SK-N-SH (cell line): ENCODE measurements at regions not wholly inside any gene's neighbourhood (a gene's known extent, or its start where the extent isn't known, plus 50 kb on each side); places are given as distances from the start of the nearest gene placed in this dataset.

ENCODE experiments used
- CTCF ChIA-PET: fragments of 300-600, 350-600 bp; formaldehyde crosslinking; extraction: SDS; loops from one replicate; lab custom pipeline; 2021; lab: Yijun Ruan, JAX
- POLR2A ChIA-PET: fragments of 350-600 bp; sonication (Branson Sonifier 250); formaldehyde crosslinking; extraction: SDS; loops from one replicate; lab custom pipeline; 2020; ENCODE audit warnings: antibody characterized with exemption, inconsistent platforms; lab: Yijun Ruan, JAX
- DNase-seq: peaks from one replicate; pipeline ENCODE4 v3.0.0; 2012
- H2AFZ ChIP-seq: fragments of 200-600 bp; sonication (generic); 2 replicates; pipeline ENCODE4 v1.8.1; 2016; ENCODE audit warnings: antibody characterized with exemption, mild to moderate bottlenecking, low read depth
- H3F3A ChIP-seq: fragments of 200-600 bp; sonication (generic); replicated peaks from 2 replicates; pipeline ENCODE3; 2016; ENCODE audit warnings: antibody characterized with exemption, mild to moderate bottlenecking; ENCODE audit not compliant: insufficient read depth
- H3K27ac ChIP-seq, 2 experiments: fragments of 200-500 bp in 1 of 2; fragments of 200-600 bp in 1 of 2; sonication (Bioruptor generic) in 1 of 2; sonication (generic), shearing (Covaris generic) in 1 of 2; 2 replicates each; pipeline versions ENCODE4 v1.5.1 to v1.6.1; 2014 to 2016; ENCODE audit warnings: low read depth in 2 of 2, inconsistent platforms in 1 of 2, low read length in 1 of 2, mild to moderate bottlenecking in 1 of 2, mixed read lengths in 1 of 2
- H3K27me3 ChIP-seq: fragments of 200-600 bp; sonication (generic), shearing (Covaris generic); 2 replicates; pipeline ENCODE4 v1.6.1; 2016; ENCODE audit warnings: mixed run types; ENCODE audit not compliant: insufficient read depth
- H3K36me3 ChIP-seq, 2 experiments: fragments of 200-500 bp in 1 of 2; fragments of 200-600 bp in 1 of 2; sonication (Bioruptor generic) in 1 of 2; sonication (generic) in 1 of 2; replicated peaks in 1 of 2; 2 replicates each; pipeline versions ENCODE3 to v1.5.1; 2014 to 2016; ENCODE audit warnings: low read length in 1 of 2, mild to moderate bottlenecking in 1 of 2; ENCODE audit not compliant: insufficient read depth in 2 of 2, control insufficient read depth in 1 of 2
- H3K4me1 ChIP-seq, 2 experiments: fragments of 200-500 bp in 1 of 2; fragments of 200-600 bp in 1 of 2; sonication (Bioruptor generic) in 1 of 2; sonication (generic), shearing (Covaris generic) in 1 of 2; 2 replicates each; pipeline versions ENCODE4 v1.5.1 to v1.6.1; 2014 to 2016; ENCODE audit warnings: low read depth in 1 of 2, low read length in 1 of 2, mixed run types in 1 of 2; ENCODE audit not compliant: insufficient read depth in 2 of 2, control insufficient read depth in 1 of 2
- H3K4me2 ChIP-seq: fragments of 200-600 bp; sonication (generic), shearing (Covaris generic); 2 replicates; pipeline ENCODE4 v1.6.1; 2017; ENCODE audit warnings: mixed run types
- H3K4me3 ChIP-seq, 2 experiments: fragments of 200-500 bp in 1 of 2; fragments of 200-600 bp in 1 of 2; sonication (Bioruptor generic) in 1 of 2; sonication (generic), shearing (Covaris generic) in 1 of 2; 2 replicates each; pipeline versions ENCODE4 v1.5.1 to v1.8.1; 2014 to 2016; ENCODE audit warnings: low read depth in 2 of 2, inconsistent platforms in 1 of 2, low read length in 1 of 2, mild to moderate bottlenecking in 1 of 2, mixed read lengths in 1 of 2, moderate library complexity in 1 of 2
- H3K79me2 ChIP-seq: fragments of 200-600 bp; sonication (generic); 2 replicates; pipeline ENCODE4 v1.8.1; 2017; ENCODE audit warnings: mild to moderate bottlenecking; ENCODE audit not compliant: insufficient read depth
- H3K9ac ChIP-seq: fragments of 200-600 bp; sonication (generic); 2 replicates; pipeline ENCODE4 v1.6.1; 2017; ENCODE audit warnings: mixed run types
- H3K9me2 ChIP-seq: fragments of 200-600 bp; sonication (generic); 2 replicates; pipeline ENCODE4 v1.6.1; 2017; ENCODE audit warnings: mixed run types
- H3K9me3 ChIP-seq: fragments of 200-600 bp; sonication (generic); 2 replicates; pipeline ENCODE4 v1.6.1; 2017; ENCODE audit warnings: mixed run types, mild to moderate bottlenecking, moderate library complexity
- H4K20me1 ChIP-seq: fragments of 200-600 bp; sonication (generic); 2 replicates; pipeline ENCODE4 v1.6.1; 2017; ENCODE audit warnings: mild to moderate bottlenecking, mixed run types; ENCODE audit not compliant: insufficient read depth
- CHD2 ChIP-seq: fragments of 150-350 bp; IDR thresholded peaks from 2 replicates; pipeline ENCODE4 v1.6.1; 2018; ENCODE audit warnings: low read length; ENCODE audit not compliant: partially characterized antibody
- EP300 ChIP-seq, 2 experiments: IDR thresholded peaks; 2 replicates each; pipeline versions ENCODE4 v1.4.0 to v1.6.1; 2012; ENCODE audit warnings: borderline replicate concordance in 1 of 2, low read depth in 1 of 2, low read length in 1 of 2
- EZH2phosphoT487 ChIP-seq: fragments of 200-600 bp; sonication (generic); IDR thresholded peaks from 2 replicates; pipeline ENCODE4 v1.6.1; 2017; ENCODE audit warnings: low read depth, mixed run types, mild to moderate bottlenecking, antibody characterized with exemption, moderate library complexity, borderline replicate concordance
- FOSL2 ChIP-seq: IDR thresholded peaks from 2 replicates; pipeline ENCODE4 v1.4.0; 2012; ENCODE audit warnings: low read depth, mild to moderate bottlenecking, moderate library complexity, borderline replicate concordance
- GABPA ChIP-seq: IDR thresholded peaks from 2 replicates; pipeline ENCODE4 v1.4.0; 2012; ENCODE audit warnings: low read depth, mild to moderate bottlenecking
- GATA2 ChIP-seq: sonication (generic); formaldehyde crosslinking; IDR thresholded peaks from 2 replicates; pipeline ENCODE4 v1.5.0; 2020; ENCODE audit warnings: mild to moderate bottlenecking, missing genetic modification reagents
- JUND ChIP-seq: IDR thresholded peaks from 2 replicates; pipeline ENCODE4 v1.4.0; 2012
- MXI1 ChIP-seq: IDR thresholded peaks from 2 replicates; pipeline ENCODE4 v1.6.1; 2012; ENCODE audit warnings: mild to moderate bottlenecking, low read depth, low read length, improper control_type of control experiment
- NRF1 ChIP-seq: IDR thresholded peaks from 2 replicates; pipeline ENCODE4 v1.6.1; 2012; ENCODE audit warnings: low read depth, mild to moderate bottlenecking, low read length
- RAD21 ChIP-seq: IDR thresholded peaks from 2 replicates; pipeline ENCODE4 v1.6.1; 2012; ENCODE audit warnings: mild to moderate bottlenecking, low read length
- RFX5 ChIP-seq: IDR thresholded peaks from 2 replicates; pipeline ENCODE4 v1.6.1; 2012; ENCODE audit warnings: mild to moderate bottlenecking, improper control_type of control experiment, low read length
- RXRA ChIP-seq: IDR thresholded peaks from 2 replicates; pipeline ENCODE4 v1.4.0; 2012; ENCODE audit warnings: low read depth, mild to moderate bottlenecking, borderline replicate concordance
- SIN3A ChIP-seq: IDR thresholded peaks from 2 replicates; pipeline ENCODE4 v1.6.1; 2012; ENCODE audit warnings: low read depth, mild to moderate bottlenecking, low read length, moderate library complexity, borderline replicate concordance
- YY1 ChIP-seq: IDR thresholded peaks from 2 replicates; pipeline ENCODE4 v1.4.0; 2012; ENCODE audit warnings: low read depth, mild to moderate bottlenecking
- WGBS: methylation state at CpG from one replicate; pipeline ENCODE4 v1.1.6; 2017; ENCODE audit warnings: low lambda C conversion rate; 5-methylcytosine and 5-hydroxymethylcytosine counted together
- TF ChIP-seq, protein P1 (sequence below): IDR thresholded peaks from 2 replicates; pipeline ENCODE4 v1.6.1; 2012; ENCODE audit warnings: mild to moderate bottlenecking, low read depth, low read length, moderate library complexity
- TF ChIP-seq, protein P2 (sequence below): fragments of 200-600 bp; sonication (generic); IDR thresholded peaks from 2 replicates; pipeline ENCODE4 v1.6.1; 2017; ENCODE audit warnings: antibody characterized with exemption, mild to moderate bottlenecking, moderate library complexity
- TF ChIP-seq, protein P3 (sequence below): IDR thresholded peaks from 2 replicates; pipeline ENCODE4 v1.4.0; 2012; ENCODE audit warnings: low read depth
- TF ChIP-seq, protein P4 (sequence below): IDR thresholded peaks from 2 replicates; pipeline ENCODE4; 2012

DNA sequence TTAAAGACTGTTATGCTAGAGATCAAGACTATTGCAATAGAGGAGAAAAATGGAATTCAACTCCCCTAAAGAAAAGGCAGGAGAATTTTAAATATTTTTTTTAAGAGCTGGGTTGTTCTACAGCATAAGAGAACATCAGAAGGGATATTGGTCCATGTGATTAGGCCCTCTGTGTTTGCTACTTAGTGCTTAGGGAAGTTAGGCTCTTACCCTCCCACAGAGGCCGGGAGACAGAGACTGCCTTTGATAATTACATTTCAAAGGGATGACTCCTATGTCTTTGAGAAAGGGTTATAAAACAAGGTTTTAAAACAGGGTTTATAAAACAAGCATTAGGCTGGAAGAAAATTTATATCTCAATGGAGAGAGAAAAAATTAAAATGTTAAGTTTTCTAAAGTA, 1248.1 kb upstream of the PCDH20 start:
- H3K36me3 ChIP-seq, result no peaks in the 10 kb centered on the region
- H4K20me1 ChIP-seq, result no peaks in the 10 kb centered on the region
- TF ChIP-seq JUND (no peak), YY1 (no peak), RXRA (no peak), MXI1 (no peak), FOSL2 (no peak)
- TF ChIP-seq, protein P1, sequence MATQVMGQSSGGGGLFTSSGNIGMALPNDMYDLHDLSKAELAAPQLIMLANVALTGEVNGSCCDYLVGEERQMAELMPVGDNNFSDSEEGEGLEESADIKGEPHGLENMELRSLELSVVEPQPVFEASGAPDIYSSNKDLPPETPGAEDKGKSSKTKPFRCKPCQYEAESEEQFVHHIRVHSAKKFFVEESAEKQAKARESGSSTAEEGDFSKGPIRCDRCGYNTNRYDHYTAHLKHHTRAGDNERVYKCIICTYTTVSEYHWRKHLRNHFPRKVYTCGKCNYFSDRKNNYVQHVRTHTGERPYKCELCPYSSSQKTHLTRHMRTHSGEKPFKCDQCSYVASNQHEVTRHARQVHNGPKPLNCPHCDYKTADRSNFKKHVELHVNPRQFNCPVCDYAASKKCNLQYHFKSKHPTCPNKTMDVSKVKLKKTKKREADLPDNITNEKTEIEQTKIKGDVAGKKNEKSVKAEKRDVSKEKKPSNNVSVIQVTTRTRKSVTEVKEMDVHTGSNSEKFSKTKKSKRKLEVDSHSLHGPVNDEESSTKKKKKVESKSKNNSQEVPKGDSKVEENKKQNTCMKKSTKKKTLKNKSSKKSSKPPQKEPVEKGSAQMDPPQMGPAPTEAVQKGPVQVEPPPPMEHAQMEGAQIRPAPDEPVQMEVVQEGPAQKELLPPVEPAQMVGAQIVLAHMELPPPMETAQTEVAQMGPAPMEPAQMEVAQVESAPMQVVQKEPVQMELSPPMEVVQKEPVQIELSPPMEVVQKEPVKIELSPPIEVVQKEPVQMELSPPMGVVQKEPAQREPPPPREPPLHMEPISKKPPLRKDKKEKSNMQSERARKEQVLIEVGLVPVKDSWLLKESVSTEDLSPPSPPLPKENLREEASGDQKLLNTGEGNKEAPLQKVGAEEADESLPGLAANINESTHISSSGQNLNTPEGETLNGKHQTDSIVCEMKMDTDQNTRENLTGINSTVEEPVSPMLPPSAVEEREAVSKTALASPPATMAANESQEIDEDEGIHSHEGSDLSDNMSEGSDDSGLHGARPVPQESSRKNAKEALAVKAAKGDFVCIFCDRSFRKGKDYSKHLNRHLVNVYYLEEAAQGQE, result no peak
- no peaks in the 10 kb centered on the region for H3K9me2 ChIP-seq
- no peak for DNase-seq
- CTCF ChIA-PET, result no interaction called here
- no peak overlapping the region for H3K4me2 ChIP-seq
- H2AFZ ChIP-seq, result no peak overlapping the region
- no peak overlapping the region for H3K9ac ChIP-seq
- no peaks in the 10 kb centered on the region for H3F3A ChIP-seq
- H3K4me3 ChIP-seq, result no peak overlapping the region
- H3K4me1 ChIP-seq, result no peaks in the 10 kb centered on the region
- H3K79me2 ChIP-seq, result no peaks in the 10 kb centered on the region
- no peak overlapping the region for H3K27ac ChIP-seq
- H3K27me3 ChIP-seq, result no peaks in the 10 kb centered on the region
- POLR2A ChIA-PET, result no interaction called here
- H3K9me3 ChIP-seq, result no peaks in the 10 kb centered on the region
- 60% methylated on average over 1 of the region's 1 CpG for WGBS

DNA sequence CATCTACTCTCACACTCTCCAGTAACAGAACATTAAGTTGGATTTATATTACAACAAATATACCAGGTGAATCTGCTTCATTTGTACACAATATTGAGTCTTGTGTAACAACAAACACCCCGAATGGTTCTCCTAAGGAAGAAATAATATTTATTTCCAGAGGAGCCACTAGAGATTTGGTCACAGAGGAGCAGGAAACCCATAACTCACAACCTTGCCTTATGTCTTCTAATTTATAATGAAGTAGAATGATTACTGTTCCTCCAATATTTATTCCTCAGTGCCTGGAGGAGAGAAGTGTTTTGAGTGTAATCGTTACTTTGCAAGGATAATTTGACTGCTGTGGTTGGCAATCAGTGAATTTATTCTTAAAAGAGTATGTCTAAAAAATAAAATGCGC, 1243.7 kb upstream of the PCDH20 start:
- no peaks in the 10 kb centered on the region for H3K79me2 ChIP-seq
- POLR2A ChIA-PET, result no interaction called here
- H3K9me2 ChIP-seq, result no peaks in the 10 kb centered on the region
- WGBS, result 50% methylated on average over 3 of the region's 3 CpGs
- H3K4me2 ChIP-seq, result no peak overlapping the region
- TF ChIP-seq RFX5 (no peak), FOSL2 (no peak), NRF1 (no peak), SIN3A (no peak), RAD21 (no peak), EP300 (IDR thresholded peaks at IDR 0.05; ENCODE audit: borderline replicate concordance in 1 of 2, low read depth in 1 of 2, low read length in 1 of 2) (no peak), JUND (no peak), GATA2 (no peak), GABPA (no peak), CHD2 (no peak), EZH2phosphoT487 (no peak)
- TF ChIP-seq, protein P2, sequence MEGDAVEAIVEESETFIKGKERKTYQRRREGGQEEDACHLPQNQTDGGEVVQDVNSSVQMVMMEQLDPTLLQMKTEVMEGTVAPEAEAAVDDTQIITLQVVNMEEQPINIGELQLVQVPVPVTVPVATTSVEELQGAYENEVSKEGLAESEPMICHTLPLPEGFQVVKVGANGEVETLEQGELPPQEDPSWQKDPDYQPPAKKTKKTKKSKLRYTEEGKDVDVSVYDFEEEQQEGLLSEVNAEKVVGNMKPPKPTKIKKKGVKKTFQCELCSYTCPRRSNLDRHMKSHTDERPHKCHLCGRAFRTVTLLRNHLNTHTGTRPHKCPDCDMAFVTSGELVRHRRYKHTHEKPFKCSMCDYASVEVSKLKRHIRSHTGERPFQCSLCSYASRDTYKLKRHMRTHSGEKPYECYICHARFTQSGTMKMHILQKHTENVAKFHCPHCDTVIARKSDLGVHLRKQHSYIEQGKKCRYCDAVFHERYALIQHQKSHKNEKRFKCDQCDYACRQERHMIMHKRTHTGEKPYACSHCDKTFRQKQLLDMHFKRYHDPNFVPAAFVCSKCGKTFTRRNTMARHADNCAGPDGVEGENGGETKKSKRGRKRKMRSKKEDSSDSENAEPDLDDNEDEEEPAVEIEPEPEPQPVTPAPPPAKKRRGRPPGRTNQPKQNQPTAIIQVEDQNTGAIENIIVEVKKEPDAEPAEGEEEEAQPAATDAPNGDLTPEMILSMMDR, result no peak
- TF ChIP-seq, protein P3, sequence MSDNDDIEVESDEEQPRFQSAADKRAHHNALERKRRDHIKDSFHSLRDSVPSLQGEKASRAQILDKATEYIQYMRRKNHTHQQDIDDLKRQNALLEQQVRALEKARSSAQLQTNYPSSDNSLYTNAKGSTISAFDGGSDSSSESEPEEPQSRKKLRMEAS, result no peak
- TF ChIP-seq, protein P4, sequence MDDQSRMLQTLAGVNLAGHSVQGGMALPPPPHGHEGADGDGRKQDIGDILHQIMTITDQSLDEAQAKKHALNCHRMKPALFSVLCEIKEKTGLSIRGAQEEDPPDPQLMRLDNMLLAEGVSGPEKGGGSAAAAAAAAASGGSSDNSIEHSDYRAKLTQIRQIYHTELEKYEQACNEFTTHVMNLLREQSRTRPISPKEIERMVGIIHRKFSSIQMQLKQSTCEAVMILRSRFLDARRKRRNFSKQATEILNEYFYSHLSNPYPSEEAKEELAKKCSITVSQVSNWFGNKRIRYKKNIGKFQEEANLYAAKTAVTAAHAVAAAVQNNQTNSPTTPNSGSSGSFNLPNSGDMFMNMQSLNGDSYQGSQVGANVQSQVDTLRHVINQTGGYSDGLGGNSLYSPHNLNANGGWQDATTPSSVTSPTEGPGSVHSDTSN, result no peak
- no peaks in the 10 kb centered on the region for H4K20me1 ChIP-seq
- H2AFZ ChIP-seq, result no peak overlapping the region
- no peak overlapping the region for H3K9ac ChIP-seq
- H3K4me3 ChIP-seq, result no peak overlapping the region
- H3K27me3 ChIP-seq, result no peaks in the 10 kb centered on the region
- no peaks in the 10 kb centered on the region for H3F3A ChIP-seq
- DNase-seq, result no peak
- no peaks in the 10 kb centered on the region for H3K9me3 ChIP-seq
- H3K4me1 ChIP-seq, result no peaks in the 10 kb centered on the region
- no peak overlapping the region for H3K27ac ChIP-seq
- CTCF ChIA-PET, result no interaction called here
- H3K36me3 ChIP-seq, result no peaks in the 10 kb centered on the region
